ENCODE measurements at regions not wholly inside any gene's neighbourhood (a gene's known extent, or its start where the extent isn't known, plus 50 kb on each side); places are given as distances from the start of the nearest gene placed in this dataset.

- TF ChIP-seq POLR2A (IDR thresholded peaks at IDR 0.05) (no peak), CTCF (IDR thresholded peaks at IDR 0.05) (no peak)
These were observed 98.7 kb downstream of the CCNA1 start for GRCh38 chr13:36530861-36531590.

All from uterus (tissue), 2 donors.